ENCODE measurements at regions not wholly inside any gene's neighbourhood (a gene's known extent, or its start where the extent isn't known, plus 50 kb on each side); places are given as distances from the start of the nearest gene placed in this dataset.
A peak's percentile ranks its signal among the peaks of the same experiment; 100 is the strongest.
"Not testable (repeated sequence)": the region's sequence is repeated elsewhere in the genome, so short reads cannot be mapped to it uniquely, and the experiment has no call there.

GRCh38 chr12:108421082-108421481 lies 82.0 kb upstream of the CMKLR1 start:
- not testable (repeated sequence) for DNase-seq

GRCh38 chr12:108420421-108420820 lies 81.3 kb upstream of the CMKLR1 start:
- DNase-seq = not testable (repeated sequence)

GRCh38 chr12:108419949-108420348 lies 80.8 kb upstream of the CMKLR1 start:
- DNase-seq = no peak

- DNase-seq = no peak
Measured at GRCh38 chr12:108418164-108418890, 79.2 kb upstream of the CMKLR1 start.

GRCh38 chr12:108414021-108414420 lies 74.9 kb upstream of the CMKLR1 start:
- no peak for DNase-seq

- no peak for DNase-seq
Measured at GRCh38 chr12:108410689-108411088, 71.6 kb upstream of the CMKLR1 start.

GRCh38 chr12:108409481-108409880 lies 70.4 kb upstream of the CMKLR1 start:
- no peak for DNase-seq

GRCh38 chr12:108403952-108404351 lies 64.8 kb upstream of the CMKLR1 start:
- no peak for DNase-seq

GRCh38 chr12:108401964-108402363 lies 62.9 kb upstream of the CMKLR1 start:
- DNase-seq = no peak

GRCh38 chr12:108400900-108401480 lies 61.9 kb upstream of the CMKLR1 start:
- no peak for DNase-seq

- DNase-seq = no peak
Measured at GRCh38 chr12:108400481-108400880, 61.4 kb upstream of the CMKLR1 start.

GRCh38 chr12:108400056-108400455 lies 60.9 kb upstream of the CMKLR1 start:
- DNase-seq = peak; percentile 91

- peak; percentile 69 for DNase-seq
Measured at GRCh38 chr12:108399514-108399913, 60.4 kb upstream of the CMKLR1 start.

GRCh38 chr12:108394196-108394595 lies 55.1 kb upstream of the CMKLR1 start:
- DNase-seq = peak; percentile 98

- no peak for DNase-seq
Measured at GRCh38 chr12:108392284-108392683, 53.2 kb upstream of the CMKLR1 start.

GRCh38 chr12:108390495-108391203 lies 51.5 kb upstream of the CMKLR1 start:
- no peak for DNase-seq

GRCh38 chr12:108389544-108389943 lies 50.4 kb upstream of the CMKLR1 start:
- no peak for DNase-seq

Measured in NCI-H446 treated with DMSO at 0.1 percent for 48 hours (cell line).